Left cardiac atrium (tissue), 4 donors: ENCODE measurements at regions not wholly inside any gene's neighbourhood (a gene's known extent, or its start where the extent isn't known, plus 50 kb on each side); places are given as distances from the start of the nearest gene placed in this dataset.
A peak's percentile ranks its signal among the peaks of the same experiment; 100 is the strongest.
"Not testable (repeated sequence)": the region's sequence is repeated elsewhere in the genome, so short reads cannot be mapped to it uniquely, and the experiment has no call there.

Experiments used
- ATAC-seq, 2 donors: fragments of 200-7000 bp; cut with Tn5 transposase; one replicate each; pipeline ENCODE4 v1.9.1; 2020; ENCODE audit warnings: mild to moderate bottlenecking in 2 of 2, moderate library complexity in 2 of 2
- DNase-seq: peaks from one replicate; pipeline ENCODE4 v3.0.0-alpha.2; 2020
- intact Hi-C, 2 donors: fragments of 100-400 bp; cut with DNase I; formaldehyde crosslinking; loops; one replicate each; pipeline versions ENCODE4 v1.14.1 to v1.15.1; 2022 to 2023
- donor health status: DM: no; HTN: yes; CAD: no.
- donor health status: DM: no; HTN: yes; CAD: no; lungs with severe emphysema.
- donor health status: DM: yes; HTN: yes; CAD: no.
- donor health status: Dilated cardiomyopathy.

DNA sequence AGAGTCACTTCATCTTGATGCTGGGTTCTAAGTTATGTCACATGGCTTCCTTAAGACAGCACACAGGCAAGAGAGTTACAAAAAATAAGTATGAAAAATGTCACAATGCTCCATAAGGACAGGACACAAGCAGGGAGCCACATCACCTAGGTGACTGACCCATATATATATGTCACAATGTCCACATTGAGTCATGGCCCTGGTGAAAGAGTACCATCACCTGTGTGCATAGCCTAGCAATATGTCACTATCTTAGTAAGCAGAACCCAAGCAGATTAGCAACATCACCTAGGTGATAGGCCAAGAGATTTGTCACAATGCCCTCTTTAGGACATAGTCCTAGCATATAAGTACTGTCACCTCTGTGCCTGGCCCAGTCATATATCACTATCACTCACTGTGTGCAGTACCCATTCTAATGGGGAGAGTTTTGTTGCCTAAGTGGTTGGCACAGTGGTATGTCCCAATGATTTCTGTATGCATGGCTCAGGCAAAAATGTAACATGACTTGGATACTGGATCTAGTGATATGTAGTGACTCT lies 1012.0 kb upstream of the AMELY start:
- DNase-seq, result no peak
- intact Hi-C loops, result no loop called here
- ATAC-seq, result no peak

DNA sequence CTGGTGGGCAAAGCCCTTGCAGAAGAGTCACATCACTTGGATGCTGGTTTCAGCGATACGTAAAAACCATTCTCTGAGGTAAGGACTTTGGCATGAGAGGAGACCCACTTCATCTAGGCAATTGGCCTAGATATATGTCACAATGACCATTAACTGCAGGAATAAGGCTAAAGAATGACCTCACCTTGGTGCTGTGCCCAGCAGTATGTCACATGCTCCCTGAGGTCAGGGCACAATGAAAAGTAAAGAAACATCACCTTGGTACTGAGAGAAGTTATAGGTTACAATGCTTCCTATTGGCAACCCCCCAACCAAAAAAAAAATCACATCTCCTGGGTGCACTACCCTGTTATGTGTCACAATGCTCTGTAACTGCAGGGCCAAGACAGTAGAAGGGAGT lies 1008.8 kb upstream of the AMELY start:
- no peak for DNase-seq
- no peak for ATAC-seq
- intact Hi-C loops, result no loop called here

DNA sequence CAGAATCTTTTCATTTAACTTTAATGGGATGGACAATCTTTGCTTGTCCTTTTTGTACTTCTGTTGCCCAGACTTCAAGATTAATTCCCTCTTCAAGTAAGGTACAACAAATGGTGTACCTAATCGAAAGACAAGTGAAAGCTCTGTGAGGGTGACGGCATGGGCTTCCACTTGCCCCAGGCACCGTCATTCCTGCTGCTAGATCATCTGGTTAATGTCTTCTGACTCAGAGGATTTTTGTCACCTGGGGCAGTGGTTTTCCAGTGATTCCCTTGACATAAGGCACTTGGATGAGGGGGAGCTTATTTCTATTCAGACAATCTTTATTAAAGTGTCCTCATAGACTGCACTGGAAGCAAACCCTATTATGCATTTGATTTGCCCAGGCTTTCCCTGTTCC lies 977.0 kb upstream of the AMELY start:
- intact Hi-C loops, result no loop called here
- ATAC-seq (no peak), DNase-seq (no peak)

DNA sequence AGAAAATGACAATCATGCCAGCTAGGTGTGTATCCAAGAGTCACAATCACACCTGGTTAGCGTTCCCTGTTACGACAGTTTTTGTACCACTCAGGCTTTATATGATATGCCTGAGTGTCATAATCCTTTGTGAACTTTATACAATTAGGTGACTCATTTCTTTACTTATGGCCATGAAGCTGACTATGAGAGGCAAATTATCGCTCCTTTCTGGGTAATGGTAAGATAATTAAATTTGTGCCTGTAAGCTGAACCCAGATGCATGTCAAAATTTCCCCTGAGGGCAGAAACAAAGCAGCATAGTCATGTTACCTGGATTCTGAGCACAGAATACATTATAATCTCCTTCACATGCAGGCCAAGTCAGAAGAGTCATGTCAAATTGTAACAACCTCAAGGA lies 970.1 kb upstream of the AMELY start:
- DNase-seq (no peak), ATAC-seq (no peak)
- intact Hi-C loops, result no loop called here

DNA sequence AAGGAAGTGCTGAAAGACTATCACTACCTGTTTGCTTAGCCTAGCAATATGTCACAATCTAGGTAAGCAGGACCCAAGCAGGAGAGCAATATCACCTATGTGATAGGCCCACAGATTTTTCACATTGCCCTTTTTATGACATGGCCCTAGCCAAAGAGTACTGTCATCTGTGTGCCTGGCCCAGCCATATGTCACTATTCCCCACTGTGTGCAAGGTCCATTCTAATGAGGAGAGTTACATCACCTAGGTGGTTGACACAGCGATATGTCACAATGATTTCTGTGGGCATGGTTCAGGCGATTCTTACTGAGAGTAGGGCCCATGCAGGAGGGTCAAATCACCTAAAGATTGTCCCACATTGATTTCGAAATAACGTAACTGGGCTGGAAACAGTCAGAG lies 967.7 kb upstream of the AMELY start:
- DNase-seq, result no peak
- intact Hi-C loops, result no loop called here
- no peak for ATAC-seq

DNA sequence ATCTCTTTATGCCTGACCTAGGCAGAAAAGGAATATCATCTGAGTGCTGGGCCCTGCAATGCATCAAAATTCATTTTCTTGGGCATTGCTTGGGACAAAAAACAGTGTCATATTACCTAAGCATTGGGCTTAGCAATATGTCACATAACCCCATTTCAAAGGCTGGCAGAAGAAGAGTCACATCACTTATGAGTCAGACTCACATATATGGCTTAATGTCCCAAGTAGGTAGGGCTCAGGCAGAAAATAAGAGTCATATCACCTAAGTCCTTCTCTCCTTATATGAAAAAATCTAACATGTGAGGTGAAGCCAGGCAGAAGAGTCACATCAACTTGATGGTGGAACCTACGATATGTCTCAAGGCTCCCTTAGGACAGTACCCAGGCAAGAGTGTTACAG lies 967.2 kb upstream of the AMELY start:
- intact Hi-C loops, result no loop called here
- DNase-seq (no peak), ATAC-seq (no peak)

DNA sequence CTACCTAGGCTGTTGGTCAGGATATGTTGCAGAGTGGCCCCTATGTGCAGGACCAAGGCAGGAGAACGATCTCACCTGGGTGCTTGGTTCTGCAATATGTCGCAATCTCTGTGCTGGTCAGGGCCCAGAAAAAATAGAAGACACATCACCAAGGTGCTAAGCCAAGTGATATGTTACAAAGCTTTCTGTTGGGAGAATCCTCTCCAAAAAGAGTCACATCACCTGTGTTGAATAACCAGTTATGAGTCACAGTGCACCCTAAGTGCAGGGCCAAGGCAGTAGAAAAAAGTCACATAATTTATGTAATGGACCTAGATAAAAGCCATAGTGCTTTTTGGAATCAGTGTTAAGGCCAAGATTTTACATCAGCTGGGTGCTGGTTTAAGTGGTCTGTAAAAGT lies 965.9 kb upstream of the AMELY start:
- no peak for ATAC-seq
- intact Hi-C loops, result no loop called here
- no peak for DNase-seq

DNA sequence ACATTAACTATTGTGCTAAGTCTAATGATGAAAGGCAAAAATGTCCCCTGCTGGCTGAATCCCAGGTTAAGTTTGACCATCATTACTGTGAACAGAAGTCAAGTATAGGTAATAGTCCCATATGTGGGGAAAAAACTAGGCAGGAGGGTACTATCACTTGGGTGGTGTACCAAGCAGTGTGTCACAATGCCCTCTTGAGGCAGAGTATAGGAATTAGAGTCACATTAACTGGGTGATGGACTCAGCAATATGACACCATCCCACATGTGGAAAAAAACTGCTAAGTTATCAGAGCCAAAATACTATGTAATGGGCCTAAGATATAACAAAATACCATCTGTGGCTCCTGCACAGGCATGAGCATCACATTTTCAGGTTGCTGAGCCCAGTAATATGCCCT lies 962.5 kb upstream of the AMELY start:
- peak in 1 of 2 donors; percentile 64 for ATAC-seq
- intact Hi-C loops, result no loop called here
- DNase-seq, result no peak

DNA sequence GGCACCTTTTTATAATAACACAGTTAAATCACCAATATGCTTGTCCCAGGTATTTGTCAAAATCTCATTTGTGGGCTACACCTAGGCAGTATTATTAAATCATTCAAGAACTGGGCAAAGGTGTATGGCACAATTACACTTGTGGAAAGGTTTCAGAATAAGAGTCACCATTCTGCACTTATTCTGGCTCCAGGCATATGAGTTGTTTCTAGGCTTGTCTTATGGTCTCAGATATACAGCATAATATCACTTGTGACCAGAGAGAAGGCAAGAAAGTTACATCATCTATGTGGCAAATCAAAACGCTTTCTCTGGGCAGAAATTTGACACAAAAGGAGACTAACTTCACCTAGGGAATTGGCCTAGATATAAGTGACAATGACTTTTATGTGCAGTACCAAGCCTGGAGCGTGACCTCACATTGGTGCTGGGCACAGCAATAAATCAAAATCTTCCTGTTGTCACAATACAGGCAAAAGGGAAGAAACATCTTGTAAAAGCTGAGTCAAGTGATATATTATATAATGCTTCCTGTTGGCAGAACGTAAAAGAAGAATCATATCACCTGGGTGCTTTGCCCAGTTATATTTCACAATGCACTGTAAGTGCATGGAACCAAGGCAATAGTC lies 959.9 kb upstream of the AMELY start:
- DNase-seq (no peak), ATAC-seq (no peak)
- intact Hi-C loops, result no loop called here

DNA sequence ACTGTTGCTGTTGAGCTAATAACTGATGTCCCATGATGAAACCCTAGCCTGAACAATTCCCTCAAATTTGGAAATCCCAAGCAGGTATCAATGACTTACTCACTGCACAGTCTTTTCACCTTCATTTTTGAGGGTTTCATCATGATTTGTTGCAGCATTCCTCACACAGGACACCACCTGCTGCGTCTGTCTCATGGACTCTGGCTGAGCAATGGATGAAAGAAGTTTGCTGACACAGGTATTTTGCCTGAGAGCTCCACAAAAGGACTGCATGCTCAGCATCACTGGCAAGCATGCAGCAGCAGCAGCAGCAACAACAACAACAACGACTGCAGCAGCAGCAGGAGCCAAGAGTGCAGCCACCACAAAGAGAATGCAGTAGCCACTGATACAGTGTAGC lies 955.4 kb upstream of the AMELY start:
- ATAC-seq (no peak), DNase-seq (no peak)
- intact Hi-C loops, result no loop called here

DNA sequence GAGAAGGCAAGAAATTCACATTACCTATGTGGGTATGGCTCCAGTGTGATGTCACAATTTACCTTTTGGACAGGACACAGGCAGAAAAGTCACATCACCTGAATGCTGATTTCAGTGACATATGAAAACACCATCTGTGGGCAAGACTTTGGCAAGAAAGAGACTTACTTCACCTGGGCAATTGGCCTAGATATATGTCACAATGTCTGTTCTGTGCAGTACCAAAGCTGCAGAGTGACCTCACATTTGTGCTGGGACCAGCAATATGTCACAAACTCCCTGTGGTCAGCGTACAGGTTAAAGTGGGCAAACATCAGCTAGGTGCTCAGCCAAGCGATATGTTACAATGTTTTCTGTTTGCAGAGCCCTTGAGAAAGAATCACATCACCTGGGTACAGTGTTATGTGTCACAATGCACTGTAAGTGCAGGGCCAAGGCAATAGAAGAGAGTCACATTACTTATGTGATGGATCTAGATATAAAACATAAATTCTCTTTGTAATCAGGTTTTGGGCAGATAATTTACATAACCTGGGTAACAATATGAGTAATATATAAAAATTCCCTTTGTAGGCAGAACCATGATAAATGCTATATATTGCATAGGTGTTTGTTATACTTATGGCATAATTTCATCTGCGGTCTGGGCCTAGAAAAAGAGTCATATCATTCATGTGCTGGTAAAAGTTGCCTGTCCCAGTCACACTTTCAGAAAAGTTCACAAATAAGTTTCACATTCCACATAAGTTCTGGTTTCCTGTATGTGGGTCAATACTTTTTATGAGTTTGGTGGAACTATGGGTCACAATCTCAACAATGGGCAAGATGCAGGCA lies 949.4 kb upstream of the AMELY start:
- no peak for ATAC-seq
- DNase-seq, result no peak
- intact Hi-C loops, result no loop called here

DNA sequence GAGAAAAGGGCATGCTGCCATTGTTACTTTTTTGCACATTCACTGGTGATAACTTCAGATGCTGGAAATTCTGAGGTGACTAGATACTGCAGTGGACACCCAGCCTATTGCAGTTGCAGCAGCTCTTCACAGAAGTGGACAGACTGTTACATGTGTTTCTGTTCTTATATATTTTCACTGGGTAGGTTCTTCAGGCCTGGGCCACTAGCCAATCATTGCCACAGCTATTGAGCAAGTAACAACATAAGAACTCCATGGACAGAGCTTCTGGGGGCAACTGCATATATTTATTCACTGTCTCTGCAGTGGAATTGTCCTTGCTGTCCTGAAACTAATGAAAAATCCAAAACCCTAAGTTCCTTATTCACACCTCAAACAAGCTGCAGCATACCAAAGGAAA lies 938.6 kb upstream of the AMELY start:
- ATAC-seq (no peak), DNase-seq (no peak)
- intact Hi-C loops, result no loop called here

DNA sequence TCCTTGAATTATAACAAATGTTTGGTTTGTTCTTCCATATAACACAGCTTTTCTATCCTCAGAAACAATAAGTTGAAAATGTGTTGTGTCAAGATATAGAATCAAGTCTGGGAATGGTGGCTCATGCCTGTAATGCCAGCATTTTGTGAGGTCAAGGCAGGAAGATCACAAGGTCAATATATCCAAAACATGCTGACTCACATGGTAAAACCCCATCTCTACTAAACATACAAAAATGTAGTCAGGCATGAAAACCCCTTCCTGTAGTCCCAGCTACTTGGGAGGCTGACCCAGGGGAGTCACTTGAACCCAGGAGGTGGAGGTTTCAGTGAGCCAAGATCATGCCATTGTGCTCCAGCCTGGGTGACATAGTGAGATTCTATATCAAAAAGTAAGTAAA lies 934.2 kb upstream of the AMELY start:
- intact Hi-C loops, result no loop called here
- ATAC-seq (no peak), DNase-seq (no peak)

DNA sequence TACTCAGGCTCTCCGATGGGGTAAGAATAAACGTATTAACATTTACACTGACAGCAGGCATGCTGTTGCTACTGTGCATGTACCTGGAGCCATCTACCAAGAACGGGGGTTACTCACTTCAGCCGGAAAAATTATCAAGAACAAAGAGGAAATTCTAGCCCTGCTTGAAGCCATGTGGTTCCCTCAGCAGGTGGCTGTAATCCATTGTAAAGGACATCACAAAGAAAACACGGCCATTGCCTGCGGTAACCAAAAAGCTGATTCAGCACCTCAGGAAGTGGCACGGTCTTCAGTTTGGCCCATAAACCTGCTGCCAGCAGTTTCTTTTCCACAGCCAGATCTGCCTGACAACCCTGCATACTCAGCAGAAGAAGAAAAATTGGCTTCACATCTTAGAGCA lies 925.5 kb upstream of the AMELY start:
- ATAC-seq (no peak), DNase-seq (no peak)
- intact Hi-C loops, result no loop called here

DNA sequence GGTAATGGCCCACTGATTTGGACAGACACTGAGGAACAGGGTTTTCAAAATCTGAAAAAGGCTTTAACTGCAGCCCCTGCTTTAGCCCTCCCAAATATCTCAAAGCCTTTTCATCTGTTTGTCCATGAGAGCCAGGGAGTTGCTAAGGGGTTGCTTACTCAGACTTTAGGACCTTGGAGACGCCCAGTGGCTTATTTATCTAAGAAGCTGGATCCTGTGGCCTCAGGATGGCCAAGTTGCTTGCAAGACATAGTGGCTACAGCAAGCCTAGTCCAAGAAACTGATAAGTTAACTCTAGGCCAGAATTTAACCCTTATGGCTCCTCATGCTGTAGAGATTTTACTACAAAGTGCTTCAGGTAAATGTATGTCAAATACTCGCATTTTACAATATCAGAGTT lies 924.8 kb upstream of the AMELY start:
- intact Hi-C loops, result no loop called here
- DNase-seq (no peak), ATAC-seq (no peak)

DNA sequence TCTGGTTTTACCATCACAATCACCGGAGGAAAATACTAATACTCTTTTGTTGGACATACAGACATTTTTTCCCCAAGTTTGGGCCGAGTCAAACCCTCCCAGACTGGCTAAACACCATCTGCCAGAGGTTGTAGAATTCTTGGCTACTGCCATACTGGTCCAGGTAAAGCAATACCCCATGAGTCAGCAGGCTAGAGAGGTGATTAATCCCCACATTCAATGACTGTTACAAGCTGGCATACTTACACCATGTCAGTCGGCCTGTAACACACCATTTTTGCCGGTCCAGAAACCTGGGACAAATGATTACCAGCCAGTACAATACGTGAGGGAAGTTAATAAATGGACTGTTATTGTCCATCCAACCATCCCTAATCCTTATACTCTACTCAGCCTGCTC lies 923.9 kb upstream of the AMELY start:
- intact Hi-C loops, result no loop called here
- ATAC-seq (no peak), DNase-seq (no peak)

DNA sequence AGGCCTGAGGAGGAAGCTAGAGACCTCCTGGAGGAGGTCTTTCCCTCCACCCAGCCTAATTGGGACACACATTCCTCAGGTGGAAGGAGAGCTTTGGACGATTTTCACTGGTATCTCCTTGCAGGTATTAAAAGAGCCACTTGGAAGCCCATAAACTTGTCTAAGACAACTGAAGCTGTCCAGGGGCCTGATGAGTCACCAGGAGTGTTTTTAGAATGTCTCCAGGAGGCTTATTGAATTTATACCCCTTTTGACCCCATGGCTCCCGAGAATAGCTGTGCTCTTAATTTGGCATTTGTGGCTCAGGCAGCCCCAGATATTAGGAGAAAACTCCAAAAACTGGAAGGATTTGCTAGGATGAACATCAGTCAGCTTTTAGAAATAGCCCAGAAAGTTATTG lies 922.7 kb upstream of the AMELY start:
- DNase-seq (no peak), ATAC-seq (no peak)
- intact Hi-C loops, result no loop called here

DNA sequence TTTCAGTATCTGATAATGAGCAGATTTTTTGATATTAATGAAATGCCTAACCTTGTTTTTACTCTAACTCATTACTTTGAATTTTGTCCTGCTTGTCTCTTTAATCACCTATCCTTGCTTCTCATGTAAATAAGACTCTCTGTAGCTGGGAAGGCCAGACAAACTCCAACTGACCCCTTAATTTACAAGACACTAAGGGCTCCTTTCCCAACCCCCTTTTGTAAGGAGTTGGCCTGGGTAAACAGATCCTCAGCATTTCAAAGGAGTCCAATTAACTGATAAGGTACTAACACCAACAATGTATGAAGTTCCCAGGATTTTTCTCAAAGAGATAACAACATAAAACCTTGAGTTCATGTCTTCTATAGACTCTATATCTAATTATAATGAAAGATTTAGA lies 919.3 kb upstream of the AMELY start:
- DNase-seq, intact Hi-C loops, ATAC-seq: not testable (repeated sequence)

DNA sequence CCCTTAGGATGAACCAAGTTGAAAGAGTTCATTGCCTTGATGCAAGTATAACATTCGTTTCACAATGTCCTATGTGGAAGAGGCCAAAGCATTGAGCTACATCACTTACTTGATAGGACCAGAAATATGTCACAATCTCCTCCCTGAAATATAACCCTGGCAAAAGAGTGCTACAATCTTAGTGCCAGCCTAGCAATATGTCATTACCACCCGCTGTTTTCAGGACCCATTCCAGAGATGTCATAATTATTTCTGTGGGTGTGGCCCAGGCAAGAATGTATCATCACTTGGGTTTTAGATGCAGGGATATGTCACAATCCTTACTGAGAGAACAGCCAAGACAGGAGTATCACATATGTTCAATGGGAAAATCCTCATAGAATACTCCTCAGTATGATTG lies 915.0 kb upstream of the AMELY start:
- intact Hi-C loops, result no loop called here
- no peak for DNase-seq
- ATAC-seq, result peak in 1 of 2 donors; percentile 45

DNA sequence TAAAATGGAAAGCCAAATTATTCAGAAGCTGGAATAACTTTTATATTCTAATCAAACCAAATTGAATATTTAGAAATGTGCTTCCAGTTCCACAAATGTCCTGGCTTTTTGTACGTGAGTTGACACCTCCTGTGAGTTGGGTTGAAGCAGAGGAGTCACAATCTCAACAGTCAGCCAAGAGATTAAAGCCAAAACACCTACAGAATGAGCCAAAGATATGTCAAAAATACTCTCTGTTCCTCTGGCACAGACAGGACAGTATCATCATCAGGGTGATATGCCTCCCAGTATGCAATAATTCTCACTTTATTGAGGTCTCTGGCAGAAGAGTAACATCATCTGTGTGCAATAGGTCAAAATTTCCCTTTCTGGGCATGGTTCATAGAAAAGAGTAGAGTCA lies 914.3 kb upstream of the AMELY start:
- ATAC-seq, result peak in 1 of 2 donors; percentile 73
- intact Hi-C loops, result no loop called here
- no peak for DNase-seq
